Fibroblast of skin of left quadriceps (primary cell): ENCODE measurements at regions not wholly inside any gene's neighbourhood (a gene's known extent, or its start where the extent isn't known, plus 50 kb on each side); places are given as distances from the start of the nearest gene placed in this dataset.
A peak's percentile ranks its signal among the peaks of the same experiment; 100 is the strongest.
"Not testable (repeated sequence)": the region's sequence is repeated elsewhere in the genome, so short reads cannot be mapped to it uniquely, and the experiment has no call there.

ENCODE experiments used
- DNase-seq, 2 experiments: peaks; one replicate each; pipeline ENCODE4 v3.0.0-alpha.2; 2013; ENCODE audit warnings: low read depth in 2 of 2

- no peak for DNase-seq
These were observed 90.9 kb upstream of the FAT1 start for GRCh38 chr4:186814535-186815070.

GRCh38 chr4:186819342-186820086 lies 95.9 kb upstream of the FAT1 start:
- DNase-seq = no peak

- no peak for DNase-seq
These were observed 96.8 kb upstream of the FAT1 start for GRCh38 chr4:186820391-186820891.

- no peak for DNase-seq
These were observed 100.3 kb upstream of the FAT1 start for GRCh38 chr4:186823989-186824388.

GRCh38 chr4:186825069-186825468 lies 101.4 kb upstream of the FAT1 start:
- DNase-seq = no peak

- DNase-seq = no peak
These were observed 102.3 kb upstream of the FAT1 start for GRCh38 chr4:186826006-186826405.

GRCh38 chr4:186826846-186827533 lies 103.3 kb upstream of the FAT1 start:
- DNase-seq = no peak

- no peak for DNase-seq
These were observed 103.9 kb upstream of the FAT1 start for GRCh38 chr4:186827534-186827897.

GRCh38 chr4:186829097-186829496 lies 105.4 kb upstream of the FAT1 start:
- no peak for DNase-seq

- DNase-seq = no peak
These were observed 106.2 kb upstream of the FAT1 start for GRCh38 chr4:186829740-186830449.

GRCh38 chr4:186831574-186831973 lies 107.9 kb upstream of the FAT1 start:
- DNase-seq = no peak

- no peak for DNase-seq
These were observed 109.2 kb upstream of the FAT1 start for GRCh38 chr4:186832906-186833305.

- not testable (repeated sequence) for DNase-seq
These were observed 113.8 kb upstream of the FAT1 start for GRCh38 chr4:186837463-186837862.

- no peak for DNase-seq
These were observed 114.6 kb upstream of the FAT1 start for GRCh38 chr4:186838295-186838694.

- no peak for DNase-seq
These were observed 115.7 kb upstream of the FAT1 start for GRCh38 chr4:186839122-186840037.

- DNase-seq = no peak
These were observed 116.6 kb upstream of the FAT1 start for GRCh38 chr4:186840222-186840701.

GRCh38 chr4:186840771-186841301 lies 117.2 kb upstream of the FAT1 start:
- no peak for DNase-seq

GRCh38 chr4:186844059-186844681 lies 120.5 kb upstream of the FAT1 start:
- no peak for DNase-seq

GRCh38 chr4:186845137-186845842 lies 121.6 kb upstream of the FAT1 start:
- peak; percentile 54 to 57 for DNase-seq

GRCh38 chr4:186846426-186846825 lies 122.8 kb upstream of the FAT1 start:
- DNase-seq = no peak
